ENCODE measurements at regions not wholly inside any gene's neighbourhood (a gene's known extent, or its start where the extent isn't known, plus 50 kb on each side); places are given as distances from the start of the nearest gene placed in this dataset.

GRCh38 chr16:5589812-5590373, 492.3 kb upstream of the EEF2KMT start:
- TF ChIP-seq POLR2A (IDR thresholded peaks at IDR 0.05; ENCODE audit: borderline replicate concordance, extremely low read depth, insufficient read depth, insufficient read length): no peak
- TF ChIP-seq CTCF (IDR thresholded peaks at IDR 0.05 in 2 of 3, conservative IDR thresholded peaks at IDR 0.05 in 1 of 3; ENCODE audit: borderline replicate concordance in 1 of 3, insufficient read depth in 1 of 3, low read depth in 2 of 3, low read length in 2 of 3): no peak
- TF ChIP-seq CEBPB (IDR thresholded peaks at IDR 0.05; ENCODE audit: low read depth): no peak
- TF ChIP-seq RAD21 (IDR thresholded peaks at IDR 0.05; ENCODE audit: low read depth): no peak
- TF ChIP-seq EZH2 (IDR thresholded peaks at IDR 0.05): no peak
- TF ChIP-seq SIN3A (IDR thresholded peaks at IDR 0.05; ENCODE audit: low read depth): no peak
- TF ChIP-seq, protein P1, sequence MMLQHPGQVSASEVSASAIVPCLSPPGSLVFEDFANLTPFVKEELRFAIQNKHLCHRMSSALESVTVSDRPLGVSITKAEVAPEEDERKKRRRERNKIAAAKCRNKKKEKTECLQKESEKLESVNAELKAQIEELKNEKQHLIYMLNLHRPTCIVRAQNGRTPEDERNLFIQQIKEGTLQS (IDR thresholded peaks at IDR 0.05): no peak
- TF ChIP-seq, protein P2, sequence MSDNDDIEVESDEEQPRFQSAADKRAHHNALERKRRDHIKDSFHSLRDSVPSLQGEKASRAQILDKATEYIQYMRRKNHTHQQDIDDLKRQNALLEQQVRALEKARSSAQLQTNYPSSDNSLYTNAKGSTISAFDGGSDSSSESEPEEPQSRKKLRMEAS (IDR thresholded peaks at IDR 0.05): no peak
- TF ChIP-seq EGR1 (IDR thresholded peaks at IDR 0.05; ENCODE audit: low read depth): no peak
- no peak for TF ChIP-seq POLR2AphosphoS5 (IDR thresholded peaks at IDR 0.05; ENCODE audit: low read depth, low read length)
- TF ChIP-seq YY1 (IDR thresholded peaks at IDR 0.05; ENCODE audit: extremely low read depth, insufficient replicate concordance, low read depth, low read length): no peak
- no peak for TF ChIP-seq SP1 (IDR thresholded peaks at IDR 0.05; ENCODE audit: low read depth)
- no peak for TF ChIP-seq ZBTB33 (IDR thresholded peaks at IDR 0.05; ENCODE audit: extremely low read depth, insufficient replicate concordance, low read length)
- no peak for TF ChIP-seq FOSL1 (IDR thresholded peaks at IDR 0.05; ENCODE audit: low read depth)
